Activated CD4-positive, alpha-beta memory T cell treated with anti-CD3 and anti-CD28 coated beads for 36 hours (primary cell): ENCODE measurements at regions not wholly inside any gene's neighbourhood (a gene's known extent, or its start where the extent isn't known, plus 50 kb on each side); places are given as distances from the start of the nearest gene placed in this dataset.
A peak's percentile ranks its signal among the peaks of the same experiment; 100 is the strongest.

Experiments used
- CTCF ChIA-PET: fragments of 350-600 bp; sonication (Branson Sonifier 250); formaldehyde crosslinking; loops from one replicate; lab custom pipeline; 2021; ENCODE audit warnings: antibody characterized with exemption, inconsistent platforms; lab: Charles Lee
- POLR2A ChIA-PET: fragments of 350-600 bp; sonication (Branson Sonifier 250); formaldehyde crosslinking; loops from one replicate; lab custom pipeline; 2021; ENCODE audit warnings: antibody characterized with exemption; lab: Charles Lee
- DNase-seq: peaks from one replicate; pipeline ENCODE4 v3.0.0-alpha.2; 2020
- H3K27ac Mint-ChIP-seq: one replicate; pipeline ENCODE4 v1.8.0; 2021; ENCODE audit warnings: mixed read lengths
- H3K27me3 Mint-ChIP-seq: one replicate; pipeline ENCODE4 v1.8.0; 2021; ENCODE audit warnings: mixed read lengths
- H3K36me3 Mint-ChIP-seq: one replicate; pipeline ENCODE4 v1.8.0; 2021; ENCODE audit warnings: mixed read lengths
- H3K4me1 Mint-ChIP-seq: one replicate; pipeline ENCODE4 v1.8.0; 2021; ENCODE audit warnings: low read depth, mixed read lengths
- H3K4me3 Mint-ChIP-seq: one replicate; pipeline ENCODE4 v1.8.0; 2021; ENCODE audit warnings: mild to moderate bottlenecking, mixed read lengths
- H3K9me3 Mint-ChIP-seq: one replicate; pipeline ENCODE4 v1.8.0; 2021; ENCODE audit warnings: mixed read lengths
- intact Hi-C: fragments of 100-400 bp; cut with micrococcal nuclease; formaldehyde crosslinking; loops from one replicate; pipeline ENCODE4 v1.15.1; 2023

DNA sequence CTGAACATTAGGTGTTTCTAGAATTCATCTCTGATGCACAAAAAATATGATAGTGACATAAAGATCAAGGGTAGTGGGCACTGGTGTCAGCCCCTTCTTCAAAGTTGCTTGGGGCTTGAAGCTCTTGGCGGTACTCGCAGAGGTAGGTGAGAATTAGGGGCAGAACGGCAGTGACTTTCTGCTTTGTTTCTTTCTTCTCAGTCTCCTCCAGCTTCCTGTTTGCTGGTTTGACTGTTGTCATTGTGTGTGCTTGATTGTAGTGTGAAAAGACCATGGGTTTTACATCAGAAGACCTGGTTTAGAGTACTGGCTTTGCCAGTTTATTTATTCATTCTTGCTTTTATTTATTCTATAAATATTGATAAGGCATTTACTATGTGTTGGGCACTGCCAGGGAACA, 156.7 kb upstream of the PLET1 start:
- Mint-ChIP-seq H3K4me3 (no peak overlapping the region), H3K4me1 (peaks cover 11% of the 10 kb centered on the region), H3K27ac (no peak overlapping the region), H3K9me3 (peaks cover 15% of the 10 kb centered on the region), H3K36me3 (no peaks in the 10 kb centered on the region), H3K27me3 (peaks cover 2% of the 10 kb centered on the region)
- POLR2A ChIA-PET: no interaction called here
- DNase-seq: no peak
- CTCF ChIA-PET: no interaction called here
- intact Hi-C loops: loop anchor here (5.0 kb wide), 1 partner anchor 120 kb away; no protein-coding TSS in a partner anchor

DNA sequence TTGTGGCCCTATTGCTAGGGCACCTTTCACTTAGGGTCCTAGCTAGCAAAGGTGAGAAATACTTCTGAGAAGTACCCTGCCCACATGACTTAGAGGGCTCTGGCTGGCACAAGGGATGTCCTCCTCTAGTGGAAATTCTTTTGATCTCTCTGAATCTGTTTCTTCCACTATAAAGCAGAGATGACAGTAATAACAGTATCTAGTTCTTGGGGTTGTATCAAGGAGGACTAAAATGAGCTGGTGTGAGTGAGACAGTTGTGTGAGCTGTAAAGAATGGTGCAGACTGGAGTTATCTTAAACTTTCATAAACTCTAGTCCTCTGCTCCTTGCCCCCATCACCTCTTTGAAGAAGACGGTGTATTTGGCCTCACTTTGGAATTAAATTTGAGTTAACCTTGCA, 157.8 kb upstream of the PLET1 start:
- Mint-ChIP-seq H3K4me1 (peaks cover 11% of the 10 kb centered on the region), H3K36me3 (no peaks in the 10 kb centered on the region), H3K9me3 (peaks cover 12% of the 10 kb centered on the region), H3K4me3 (no peak overlapping the region), H3K27me3 (peaks cover 2% of the 10 kb centered on the region), H3K27ac (no peak overlapping the region)
- no peak for DNase-seq
- intact Hi-C loops: loop anchor here (5.0 kb wide), 1 partner anchor 121 kb away; no protein-coding TSS in a partner anchor
- CTCF ChIA-PET: no interaction called here
- POLR2A ChIA-PET: no interaction called here

DNA sequence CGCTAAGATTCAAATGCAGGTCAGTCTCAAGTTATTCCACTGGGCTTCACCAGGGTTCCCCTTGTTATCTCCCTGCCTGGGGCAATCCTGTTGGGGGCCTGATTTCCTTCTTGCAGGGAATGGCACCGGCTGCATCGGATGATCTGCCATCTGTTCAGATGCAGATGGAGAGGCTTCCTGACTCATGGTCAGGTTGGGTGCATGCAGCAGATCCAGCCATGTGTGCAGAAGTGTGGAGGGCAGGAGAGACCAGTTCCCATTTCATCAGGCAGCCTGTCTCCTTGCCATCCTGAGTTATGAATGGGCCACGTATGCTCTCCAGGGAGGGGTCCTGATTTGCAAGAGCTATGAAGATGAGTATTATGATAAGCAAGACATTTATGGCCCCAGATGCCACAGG, 161.2 kb upstream of the PLET1 start:
- no peak for DNase-seq
- Mint-ChIP-seq H3K36me3 (no peaks in the 10 kb centered on the region), H3K4me3 (no peak overlapping the region), H3K4me1 (peaks cover 10% of the 10 kb centered on the region), H3K27me3 (peaks cover 2% of the 10 kb centered on the region), H3K9me3 (no peaks in the 10 kb centered on the region), H3K27ac (no peak overlapping the region)
- ChIA-PET POLR2A (no interaction called here), CTCF (no interaction called here)
- intact Hi-C loops: no loop called here

DNA sequence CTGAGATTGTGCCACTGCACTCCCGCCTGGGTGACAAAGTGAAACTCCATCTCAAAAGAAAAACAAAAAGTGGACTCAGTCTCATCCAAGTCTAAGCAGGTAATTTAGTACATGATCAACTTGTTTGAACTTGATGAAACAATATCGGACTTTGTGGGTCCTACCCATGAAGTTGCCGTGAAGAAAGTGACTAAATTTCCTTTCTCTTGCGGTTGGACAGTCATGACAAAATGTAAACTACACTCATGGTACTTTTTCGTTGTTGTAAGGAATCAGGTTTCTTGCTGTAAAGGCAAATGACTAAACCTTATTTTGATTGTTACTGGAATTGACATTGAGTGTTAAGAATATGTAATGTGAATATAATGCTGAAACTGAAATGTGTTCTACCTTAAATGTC, 164.5 kb upstream of the PLET1 start:
- Mint-ChIP-seq H3K27me3 (no peaks in the 10 kb centered on the region), H3K4me1 (no peaks in the 10 kb centered on the region), H3K9me3 (peaks cover 12% of the 10 kb centered on the region), H3K36me3 (no peaks in the 10 kb centered on the region), H3K27ac (no peak overlapping the region), H3K4me3 (no peak overlapping the region)
- DNase-seq: no peak
- intact Hi-C loops: no loop called here
- POLR2A ChIA-PET: no interaction called here
- CTCF ChIA-PET: no interaction called here

DNA sequence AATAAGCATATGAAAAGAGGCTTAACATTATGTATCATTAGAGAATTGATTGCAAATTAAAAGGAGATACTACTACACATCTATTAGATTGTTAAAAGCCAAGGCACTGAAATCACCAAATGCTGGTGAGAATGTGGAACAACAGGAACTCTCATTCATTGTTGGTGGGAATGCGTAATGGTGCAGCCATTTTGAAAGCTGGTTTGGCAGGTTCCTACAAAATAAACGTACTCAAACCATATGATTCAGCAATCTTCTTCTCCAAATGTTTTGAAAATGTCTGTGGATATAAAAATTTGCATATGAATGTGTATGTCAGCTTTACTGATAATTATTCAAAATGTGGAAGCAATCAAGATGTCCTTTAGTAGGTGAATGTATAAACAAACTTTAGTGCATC, 176.4 kb upstream of the PLET1 start:
- POLR2A ChIA-PET: interaction anchor here (1.0 kb wide), 1 partner anchor 10 kb away, joined by 3 read pairs; no protein-coding TSS in a partner anchor
- H3K27me3 Mint-ChIP-seq: peaks cover 6% of the 10 kb centered on the region
- intact Hi-C loops: no loop called here
- H3K4me3 Mint-ChIP-seq: no peak overlapping the region
- peaks cover 7% of the 10 kb centered on the region for H3K36me3 Mint-ChIP-seq
- H3K4me1 Mint-ChIP-seq: no peaks in the 10 kb centered on the region
- peaks cover 29% of the 10 kb centered on the region for H3K9me3 Mint-ChIP-seq
- CTCF ChIA-PET: no interaction called here
- H3K27ac Mint-ChIP-seq: no peak overlapping the region
- DNase-seq: no peak

DNA sequence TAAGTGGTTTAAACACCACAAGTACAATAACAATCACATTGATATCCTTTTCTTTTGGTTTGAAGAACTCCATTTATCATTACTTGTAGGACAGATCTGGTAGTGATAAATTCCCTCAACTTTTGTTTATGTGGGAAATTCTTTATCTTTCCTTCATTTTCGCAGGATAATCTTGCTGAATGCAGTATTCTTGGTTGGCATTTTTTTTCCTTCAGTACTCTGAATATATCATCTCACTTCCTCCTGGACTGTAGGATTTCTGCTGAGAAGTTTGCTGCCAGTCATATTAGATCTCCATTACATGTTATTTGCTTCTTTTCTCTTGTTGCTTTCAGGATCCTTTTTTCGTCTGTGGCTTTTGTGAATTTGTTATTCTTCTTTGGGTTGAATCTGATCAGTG, 179.0 kb upstream of the PLET1 start:
- peaks cover 30% of the 10 kb centered on the region for H3K9me3 Mint-ChIP-seq
- H3K4me1 Mint-ChIP-seq: no peaks in the 10 kb centered on the region
- intact Hi-C loops: no loop called here
- peaks cover 6% of the 10 kb centered on the region for H3K27me3 Mint-ChIP-seq
- no peak overlapping the region for H3K27ac Mint-ChIP-seq
- ChIA-PET CTCF (no interaction called here), POLR2A (no interaction called here)
- H3K36me3 Mint-ChIP-seq: peaks cover 2% of the 10 kb centered on the region
- H3K4me3 Mint-ChIP-seq: no peak overlapping the region
- DNase-seq: no peak

DNA sequence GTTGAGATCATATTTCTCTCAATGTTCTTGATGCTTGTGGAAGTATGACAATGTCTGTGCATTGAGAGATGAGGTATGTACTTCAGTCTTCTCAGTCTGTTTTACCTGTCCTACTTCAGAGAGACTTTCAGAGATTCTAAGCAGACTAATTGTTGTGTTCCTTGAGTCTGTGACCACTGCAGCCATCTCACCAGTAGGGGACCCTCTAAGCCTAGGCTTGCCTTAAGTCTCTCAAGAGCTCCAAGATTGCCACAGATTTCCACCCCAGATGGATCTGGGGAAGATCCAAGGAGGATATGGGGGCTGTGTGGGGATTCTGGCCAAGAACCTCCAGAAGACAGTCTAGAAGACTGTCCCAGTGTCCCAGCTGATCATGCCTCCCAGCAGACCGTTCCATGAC, 179.9 kb upstream of the PLET1 start:
- H3K27me3 Mint-ChIP-seq: peaks cover 3% of the 10 kb centered on the region
- intact Hi-C loops: no loop called here
- no peaks in the 10 kb centered on the region for H3K4me1 Mint-ChIP-seq
- peaks cover 39% of the 10 kb centered on the region for H3K9me3 Mint-ChIP-seq
- no peak for DNase-seq
- peaks cover 5% of the 10 kb centered on the region for H3K36me3 Mint-ChIP-seq
- POLR2A ChIA-PET: no interaction called here
- H3K4me3 Mint-ChIP-seq: no peak overlapping the region
- H3K27ac Mint-ChIP-seq: no peak overlapping the region
- CTCF ChIA-PET: interaction anchor here (1.5 kb wide), 1 partner anchor 115 kb away, joined by 5 read pairs; no protein-coding TSS in a partner anchor

DNA sequence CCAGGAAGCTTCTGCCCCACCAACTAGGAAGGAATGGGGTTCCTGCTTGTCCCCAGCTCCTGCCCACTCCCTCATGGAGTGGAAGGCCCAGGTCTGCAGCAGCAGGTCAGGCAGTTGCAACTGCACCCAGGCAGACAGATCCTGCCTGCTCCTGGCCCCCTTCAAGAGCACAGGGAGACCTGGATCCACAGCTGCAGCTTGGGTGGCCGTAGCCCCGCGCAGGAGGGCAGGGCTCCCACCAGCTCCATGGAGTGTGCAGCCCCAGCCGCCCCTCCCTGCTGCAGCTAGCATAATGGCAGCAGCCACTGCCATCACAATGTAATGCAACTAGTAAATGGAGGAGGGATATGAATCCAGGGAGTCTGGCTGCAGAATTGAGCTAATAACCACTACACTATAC, 187.5 kb upstream of the PLET1 start:
- intact Hi-C loops: no loop called here
- H3K36me3 Mint-ChIP-seq: peaks cover 5% of the 10 kb centered on the region
- CTCF ChIA-PET: no interaction called here

DNA sequence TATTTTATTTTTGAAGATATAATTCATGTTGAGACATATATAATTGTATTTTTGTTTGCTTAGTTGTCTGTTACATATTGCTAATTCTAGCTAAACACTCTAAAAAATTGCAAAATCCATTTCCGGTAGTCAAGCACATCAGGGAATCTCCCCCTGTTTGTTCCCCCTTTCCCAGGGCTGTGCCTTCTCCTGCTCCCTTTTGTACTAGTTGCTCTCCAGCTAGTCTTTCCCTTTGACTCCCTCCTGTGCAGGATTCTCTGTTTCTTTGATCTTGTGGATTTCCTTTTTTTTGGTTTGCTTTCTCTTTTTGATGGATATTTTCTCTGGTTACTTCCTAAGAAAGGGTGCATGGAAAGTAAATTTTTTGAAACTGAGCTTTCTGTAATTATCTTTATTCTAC, 188.1 kb upstream of the PLET1 start:
- POLR2A ChIA-PET: no interaction called here
- DNase-seq: no peak
- intact Hi-C loops: no loop called here
- CTCF ChIA-PET: no interaction called here
- no peak overlapping the region for H3K4me3 Mint-ChIP-seq
- peaks cover 17% of the 10 kb centered on the region for H3K9me3 Mint-ChIP-seq
- H3K36me3 Mint-ChIP-seq: peaks cover 5% of the 10 kb centered on the region
- no peaks in the 10 kb centered on the region for H3K4me1 Mint-ChIP-seq
- no peak overlapping the region for H3K27ac Mint-ChIP-seq
- no peaks in the 10 kb centered on the region for H3K27me3 Mint-ChIP-seq

More for the DNA sequence above, 187.5 kb upstream of the PLET1 start:
- DNase-seq: no peak
- Mint-ChIP-seq H3K4me1 (no peaks in the 10 kb centered on the region), H3K27me3 (no peaks in the 10 kb centered on the region), H3K9me3 (peaks cover 17% of the 10 kb centered on the region), H3K27ac (no peak overlapping the region), H3K4me3 (no peak overlapping the region)
- POLR2A ChIA-PET: no interaction called here

DNA sequence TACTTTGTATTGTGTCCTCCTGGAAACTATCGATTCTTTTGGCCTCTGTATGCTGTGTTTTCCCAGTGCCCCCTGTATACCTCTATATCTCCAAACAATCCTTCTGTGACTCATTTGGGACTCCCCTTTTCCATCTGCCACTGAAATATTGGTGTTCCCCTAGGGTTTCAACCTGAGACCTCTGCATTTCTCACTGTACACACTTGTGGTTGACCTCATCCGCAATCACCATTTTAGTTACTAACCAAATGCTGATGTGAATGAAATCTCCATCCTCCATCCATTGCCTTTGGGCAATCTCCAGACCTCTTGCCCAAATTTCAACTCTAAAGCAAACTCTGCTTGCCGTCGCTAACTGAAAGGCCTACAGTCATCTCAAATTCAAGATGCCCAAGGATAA, 190.6 kb upstream of the PLET1 start:
- Mint-ChIP-seq H3K9me3 (no peaks in the 10 kb centered on the region), H3K27ac (no peak overlapping the region), H3K36me3 (no peaks in the 10 kb centered on the region), H3K27me3 (no peaks in the 10 kb centered on the region), H3K4me3 (no peak overlapping the region), H3K4me1 (no peaks in the 10 kb centered on the region)
- DNase-seq: no peak
- intact Hi-C loops: no loop called here
- CTCF ChIA-PET: interaction anchor here (0.6 to 1.1 kb wide), 2 partner anchors 8 to 170 kb away, joined by 3 read pairs; no protein-coding TSS in a partner anchor
- POLR2A ChIA-PET: no interaction called here

DNA sequence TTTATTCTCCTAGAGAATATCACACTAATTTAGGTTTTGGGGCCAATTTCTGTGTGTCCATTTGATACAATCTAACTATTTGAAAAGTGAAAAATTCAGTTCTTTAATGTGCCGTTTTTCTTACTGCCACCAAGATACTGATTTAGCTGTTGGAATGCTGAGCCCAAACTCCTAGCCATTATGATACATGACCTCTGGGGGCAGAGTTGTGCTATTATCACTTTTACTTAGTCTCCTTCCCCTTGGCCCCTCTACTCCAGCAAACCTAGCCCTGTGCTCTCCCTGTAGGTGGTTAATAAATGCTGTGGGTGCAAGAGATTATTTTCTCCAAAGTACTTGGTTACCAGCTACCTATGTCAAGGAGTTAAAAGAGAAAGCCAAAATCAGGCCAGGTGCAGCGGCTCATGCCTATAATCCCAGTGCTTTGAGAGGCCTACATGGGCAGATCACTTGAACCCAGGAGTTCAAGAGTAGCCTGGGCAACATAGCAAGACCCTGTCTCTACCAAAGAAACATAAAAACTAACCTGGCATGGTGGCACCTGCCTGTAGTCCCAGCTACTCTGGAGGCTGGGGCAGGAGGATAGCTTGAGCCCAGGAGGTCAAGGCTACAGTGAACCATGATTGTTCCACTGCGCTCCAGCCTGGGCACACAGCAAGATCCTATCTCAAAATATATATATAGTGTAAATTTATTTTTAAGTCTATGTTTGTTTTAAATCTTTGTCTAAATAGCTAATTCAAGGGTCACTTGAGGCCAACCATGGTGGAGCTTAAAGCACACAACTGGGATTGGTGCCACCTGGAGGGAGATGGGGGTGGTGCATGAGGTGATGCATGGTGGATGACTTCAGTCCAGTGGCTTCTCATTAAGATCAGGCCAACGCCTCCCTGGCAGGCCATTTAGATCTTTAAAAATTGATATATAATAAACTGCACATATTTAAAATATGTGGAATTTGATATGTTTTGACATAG, 193.2 kb upstream of the PLET1 start:
- no peaks in the 10 kb centered on the region for H3K9me3 Mint-ChIP-seq
- no peaks in the 10 kb centered on the region for H3K36me3 Mint-ChIP-seq
- CTCF ChIA-PET: interaction anchor here (0.6 to 2.3 kb wide), 16 partner anchors 9 to 287 kb away, joined by 3 to 12 read pairs (median 5); no protein-coding TSS in a partner anchor
- H3K4me3 Mint-ChIP-seq: no peak overlapping the region
- peak; percentile 60 for DNase-seq
- H3K27ac Mint-ChIP-seq: no peak overlapping the region
- POLR2A ChIA-PET: no interaction called here
- no peaks in the 10 kb centered on the region for H3K4me1 Mint-ChIP-seq
- intact Hi-C loops: loop anchor here (1.0 kb wide), 2 partner anchors 164 to 235 kb away; no protein-coding TSS in a partner anchor
- H3K27me3 Mint-ChIP-seq: no peaks in the 10 kb centered on the region

DNA sequence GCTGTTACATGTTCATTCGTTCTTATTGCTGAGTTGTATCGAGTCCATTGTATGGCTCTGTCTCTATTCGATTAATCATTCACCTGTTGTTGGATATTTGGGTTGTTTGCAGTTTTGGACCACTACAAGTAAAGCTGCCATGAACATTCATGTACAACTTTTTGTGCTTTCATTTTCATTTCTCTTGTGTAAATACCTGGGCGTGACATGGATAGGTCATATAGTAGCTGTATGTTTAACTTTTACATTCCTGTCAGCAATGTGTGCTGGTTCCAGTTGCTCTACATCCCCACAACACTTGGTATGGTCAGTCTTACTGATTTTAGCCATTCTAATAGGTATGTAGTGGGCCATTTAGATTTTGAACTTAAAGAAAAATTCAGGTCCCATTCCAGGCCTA, 194.2 kb upstream of the PLET1 start:
- H3K9me3 Mint-ChIP-seq: no peaks in the 10 kb centered on the region
- ChIA-PET POLR2A (no interaction called here), CTCF (interaction anchor here (0.9 to 2.3 kb wide), 10 partner anchors 13 to 237 kb away, joined by 3 to 12 read pairs (median 6); no protein-coding TSS in a partner anchor)
- no peak overlapping the region for H3K27ac Mint-ChIP-seq
- intact Hi-C loops: loop anchor here (1.0 to 5.0 kb wide), 3 partner anchors 102 to 236 kb away; no protein-coding TSS in a partner anchor
- H3K4me3 Mint-ChIP-seq: no peak overlapping the region
- no peaks in the 10 kb centered on the region for H3K4me1 Mint-ChIP-seq
- no peaks in the 10 kb centered on the region for H3K27me3 Mint-ChIP-seq
- no peaks in the 10 kb centered on the region for H3K36me3 Mint-ChIP-seq
- DNase-seq: no peak
